HS-5 (cell line): ENCODE measurements at regions not wholly inside any gene's neighbourhood (a gene's known extent, or its start where the extent isn't known, plus 50 kb on each side); places are given as distances from the start of the nearest gene placed in this dataset.
"Not testable (repeated sequence)": the region's sequence is repeated elsewhere in the genome, so short reads cannot be mapped to it uniquely, and the experiment has no call there.

Experiments used
- DNase-seq: peaks from one replicate; pipeline ENCODE4 v3.0.0-alpha.2; 2012; ENCODE audit warnings: low read depth

DNA sequence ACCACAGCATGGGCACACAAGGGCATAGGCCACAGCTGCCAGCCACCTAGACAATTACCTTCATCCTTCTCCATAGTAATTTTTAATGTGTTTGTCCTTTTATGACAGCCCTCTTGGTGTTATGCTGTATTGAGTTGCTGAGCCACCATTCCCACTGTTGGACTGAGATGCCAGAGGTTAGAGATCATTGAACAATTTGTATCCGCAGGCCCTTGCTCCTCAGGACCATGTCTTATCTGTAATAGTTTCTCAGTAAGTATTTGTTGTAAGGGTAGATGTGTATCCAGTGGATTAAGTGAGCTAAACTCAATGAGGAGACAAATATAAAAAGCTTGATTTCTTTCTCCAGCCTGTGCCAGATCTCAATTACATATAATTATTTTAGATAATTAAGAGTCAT lies 832.8 kb upstream of the ID2 start:
- no peak for DNase-seq

GRCh38 chr2:7849531-7849930 lies 832.3 kb upstream of the ID2 start:
- DNase-seq, result no peak

GRCh38 chr2:7852546-7852945 lies 829.3 kb upstream of the ID2 start:
- DNase-seq, result no peak

DNA sequence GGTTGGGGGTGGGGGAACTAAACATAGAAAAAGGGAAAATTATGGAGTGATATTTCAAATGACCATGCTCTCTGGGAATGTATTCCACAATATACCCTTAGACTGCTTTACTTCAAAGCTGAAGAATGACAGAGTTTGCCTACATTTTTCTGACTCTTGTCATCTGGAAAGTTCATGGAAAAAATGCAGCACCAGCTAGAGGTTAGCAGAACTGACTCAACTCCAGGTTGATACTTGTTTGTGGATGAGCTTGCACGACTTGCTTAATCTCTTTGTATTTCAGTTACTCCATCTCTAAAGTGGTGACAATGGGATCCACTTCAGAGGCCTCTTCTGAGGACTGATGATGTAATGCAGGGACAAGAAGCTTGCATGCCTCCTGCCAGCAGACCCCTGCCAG lies 824.0 kb upstream of the ID2 start:
- peak; percentile 66 for DNase-seq

GRCh38 chr2:7858624-7859023 lies 823.2 kb upstream of the ID2 start:
- DNase-seq, result no peak

DNA sequence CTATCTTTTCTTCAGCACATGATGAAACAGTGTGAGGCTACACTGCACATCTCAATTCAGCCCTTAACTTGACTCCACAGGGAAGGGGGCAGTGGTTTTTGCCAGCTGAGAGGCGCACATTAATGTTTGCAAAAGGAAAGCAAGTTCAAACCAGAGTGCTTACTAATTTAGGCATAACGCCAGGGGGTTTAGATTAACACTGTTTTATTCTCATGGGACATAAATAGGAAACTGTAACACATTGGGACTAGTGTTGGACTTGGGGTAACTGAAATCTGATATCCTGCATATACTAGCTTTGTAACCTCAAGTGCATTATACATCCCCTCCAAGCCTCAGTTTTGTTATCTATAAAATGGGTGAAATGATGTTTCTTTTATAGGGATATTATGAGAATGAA lies 821.2 kb upstream of the ID2 start:
- no peak for DNase-seq

- no peak for DNase-seq
These were observed 819.8 kb upstream of the ID2 start for GRCh38 chr2:7861910-7862702.

DNA sequence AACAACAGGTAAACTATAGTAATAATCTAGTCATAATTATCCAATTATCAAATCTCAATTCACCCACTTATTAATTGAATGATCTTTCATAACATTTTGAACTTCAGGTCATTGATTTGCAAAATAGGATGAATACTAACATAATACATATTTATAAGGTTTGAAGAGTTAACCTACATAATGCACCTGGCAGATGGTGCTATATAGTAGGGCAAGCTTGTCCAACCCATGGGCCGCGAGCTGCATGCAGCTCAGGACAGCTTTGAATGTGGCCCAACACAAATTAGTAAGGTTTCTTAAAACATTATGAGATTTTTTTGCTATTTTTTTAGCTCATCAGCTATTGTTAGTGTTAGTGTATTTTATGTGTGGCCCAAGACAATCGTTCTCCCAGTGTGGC lies 815.8 kb upstream of the ID2 start:
- no peak for DNase-seq

GRCh38 chr2:7866825-7867224 lies 815.0 kb upstream of the ID2 start:
- no peak for DNase-seq

- no peak for DNase-seq
These were observed 814.0 kb upstream of the ID2 start for GRCh38 chr2:7867867-7868266.

- DNase-seq, result no peak
These were observed 813.0 kb upstream of the ID2 start for GRCh38 chr2:7868836-7869235.

GRCh38 chr2:7876445-7876844 lies 805.4 kb upstream of the ID2 start:
- not testable (repeated sequence) for DNase-seq

GRCh38 chr2:7878266-7878665 lies 803.6 kb upstream of the ID2 start:
- not testable (repeated sequence) for DNase-seq

GRCh38 chr2:7878786-7879482 lies 802.9 kb upstream of the ID2 start:
- DNase-seq, result no peak

DNA sequence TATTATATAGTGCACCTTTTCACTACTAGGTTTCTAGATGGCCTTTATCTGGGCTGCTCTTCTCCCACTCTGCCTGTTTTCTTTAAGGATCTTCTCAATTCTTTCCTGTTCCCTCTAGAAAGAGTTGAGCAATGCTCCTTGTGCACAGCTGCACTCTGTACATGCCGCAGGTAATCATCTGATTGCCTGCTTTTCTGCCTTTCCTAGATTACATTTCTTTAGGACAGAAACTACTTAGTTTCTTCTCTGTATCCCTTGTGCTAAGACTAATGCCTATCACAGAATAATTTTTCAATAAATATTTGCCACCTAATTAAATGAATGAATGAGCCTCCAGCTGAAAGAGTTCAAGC lies 802.4 kb upstream of the ID2 start:
- no peak for DNase-seq

- DNase-seq, result no peak
These were observed 801.7 kb upstream of the ID2 start for GRCh38 chr2:7880126-7880525.

- DNase-seq, result no peak
These were observed 801.3 kb upstream of the ID2 start for GRCh38 chr2:7880566-7880965.

DNA sequence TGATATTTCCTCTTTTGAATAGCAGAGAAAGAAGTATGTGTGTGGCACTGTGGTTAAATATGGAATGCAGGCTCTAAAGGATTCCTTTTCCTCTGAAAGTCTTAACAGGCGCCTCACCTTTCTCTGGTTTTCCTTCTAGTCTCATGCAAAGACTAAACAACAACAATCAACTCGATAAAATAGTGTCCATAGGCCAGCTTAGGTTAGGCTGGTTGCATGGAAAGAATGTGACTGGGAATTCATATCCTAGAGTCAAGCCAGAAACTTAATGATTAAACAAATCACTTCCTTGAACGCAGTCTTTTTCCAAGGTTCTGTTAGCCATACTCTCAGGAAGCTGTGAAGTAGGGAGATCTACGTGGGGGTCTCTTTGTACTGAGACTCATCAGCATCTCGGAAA lies 800.8 kb upstream of the ID2 start:
- DNase-seq, result no peak

GRCh38 chr2:7881466-7881865 lies 800.4 kb upstream of the ID2 start:
- DNase-seq, result no peak

DNA sequence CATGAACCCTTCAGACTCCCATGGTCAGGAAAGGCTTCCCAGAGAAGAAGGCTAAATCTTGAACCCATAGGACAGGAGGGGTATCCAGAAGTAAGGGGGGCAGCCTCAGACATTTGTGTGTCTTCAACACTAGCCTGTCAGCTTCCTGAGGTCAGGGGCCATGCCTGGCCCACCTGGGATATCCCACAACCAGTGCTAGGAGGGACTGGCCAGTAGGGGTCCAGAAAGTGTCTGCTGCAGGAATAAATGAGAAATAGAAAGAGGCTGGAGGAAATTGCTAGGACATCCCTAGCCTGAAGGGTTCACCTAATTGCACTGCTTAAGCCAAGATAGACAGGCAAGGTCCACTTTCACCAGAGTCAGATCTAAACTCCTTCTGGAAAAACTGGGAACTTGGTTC lies 799.6 kb upstream of the ID2 start:
- DNase-seq, result no peak

DNA sequence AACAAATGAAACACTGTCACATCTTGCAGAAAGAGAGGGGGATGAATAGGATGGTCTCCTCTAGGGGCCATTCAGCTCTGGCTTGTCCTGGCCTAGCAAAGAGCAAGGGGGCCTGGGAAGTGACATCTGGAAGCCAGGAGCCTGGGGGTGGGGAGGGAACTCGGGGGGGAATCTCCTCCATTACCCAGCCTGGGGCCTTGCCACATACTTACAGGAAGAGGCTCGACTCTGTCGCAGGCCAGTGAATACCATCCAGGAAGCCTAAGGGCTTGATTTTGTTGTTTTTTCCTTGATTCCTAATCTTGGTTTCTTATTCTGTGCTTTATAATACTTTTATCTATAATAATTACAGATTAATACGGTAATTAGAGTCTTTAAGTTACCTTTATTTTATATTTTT lies 797.5 kb upstream of the ID2 start:
- no peak for DNase-seq

DNA sequence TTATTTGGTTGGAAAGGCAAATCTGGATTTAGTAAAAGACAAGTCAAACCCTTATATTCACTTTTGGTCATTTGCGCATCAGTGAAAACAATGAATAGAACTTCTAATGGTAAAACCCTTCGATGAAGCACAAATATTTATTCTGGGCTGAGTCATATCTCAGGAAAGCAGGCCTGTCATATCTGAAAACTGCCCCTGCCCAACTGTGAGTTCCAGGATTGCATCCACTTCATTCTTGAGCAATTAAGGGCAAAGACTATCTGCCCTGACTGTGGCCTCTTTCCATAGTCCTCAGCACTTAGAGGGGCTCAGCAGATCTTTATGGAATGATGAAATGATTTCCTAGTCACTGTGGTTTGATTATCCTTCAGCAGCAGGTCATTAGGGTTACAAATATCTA lies 795.2 kb upstream of the ID2 start:
- DNase-seq, result no peak

DNA sequence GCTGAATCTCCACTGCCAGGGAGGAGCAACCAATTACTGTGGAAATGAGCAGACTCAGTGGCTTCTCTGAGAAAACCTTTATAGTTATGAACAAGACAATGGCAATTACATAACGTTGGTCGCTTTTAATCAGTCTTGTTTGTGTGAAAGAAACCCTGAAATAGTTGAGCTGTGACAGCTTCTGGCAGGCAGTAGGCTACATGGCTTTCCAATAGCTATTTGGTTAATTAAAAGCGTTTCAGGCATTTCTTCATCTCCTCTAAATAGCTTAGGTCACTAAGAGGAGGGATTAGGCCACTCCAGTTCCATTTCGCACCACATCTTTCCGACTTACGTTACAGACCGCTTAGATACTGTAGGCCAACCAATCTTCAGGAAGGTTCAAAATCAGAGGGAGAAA lies 794.4 kb upstream of the ID2 start:
- no peak for DNase-seq

DNA sequence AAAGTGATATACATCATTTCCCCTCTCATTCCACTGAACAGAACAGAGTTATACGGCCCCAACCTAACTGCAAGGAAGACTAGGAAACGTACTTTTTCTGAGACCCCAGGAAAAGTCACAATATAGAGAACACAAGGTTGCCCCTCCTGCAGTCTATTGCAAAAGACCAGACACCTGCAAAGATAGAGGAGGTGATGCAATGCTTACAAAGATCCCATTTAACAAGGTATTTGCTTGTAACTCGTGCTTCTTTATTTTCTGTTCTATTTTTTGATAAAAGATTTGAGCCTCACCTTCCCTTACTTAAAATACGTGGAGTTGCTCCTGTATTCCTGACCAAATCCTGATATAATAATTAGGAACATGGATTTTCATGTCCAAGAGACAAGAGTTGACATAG lies 793.0 kb upstream of the ID2 start:
- no peak for DNase-seq
